ENCODE measurements at regions not wholly inside any gene's neighbourhood (a gene's known extent, or its start where the extent isn't known, plus 50 kb on each side); places are given as distances from the start of the nearest gene placed in this dataset.

- TF ChIP-seq, protein P1, sequence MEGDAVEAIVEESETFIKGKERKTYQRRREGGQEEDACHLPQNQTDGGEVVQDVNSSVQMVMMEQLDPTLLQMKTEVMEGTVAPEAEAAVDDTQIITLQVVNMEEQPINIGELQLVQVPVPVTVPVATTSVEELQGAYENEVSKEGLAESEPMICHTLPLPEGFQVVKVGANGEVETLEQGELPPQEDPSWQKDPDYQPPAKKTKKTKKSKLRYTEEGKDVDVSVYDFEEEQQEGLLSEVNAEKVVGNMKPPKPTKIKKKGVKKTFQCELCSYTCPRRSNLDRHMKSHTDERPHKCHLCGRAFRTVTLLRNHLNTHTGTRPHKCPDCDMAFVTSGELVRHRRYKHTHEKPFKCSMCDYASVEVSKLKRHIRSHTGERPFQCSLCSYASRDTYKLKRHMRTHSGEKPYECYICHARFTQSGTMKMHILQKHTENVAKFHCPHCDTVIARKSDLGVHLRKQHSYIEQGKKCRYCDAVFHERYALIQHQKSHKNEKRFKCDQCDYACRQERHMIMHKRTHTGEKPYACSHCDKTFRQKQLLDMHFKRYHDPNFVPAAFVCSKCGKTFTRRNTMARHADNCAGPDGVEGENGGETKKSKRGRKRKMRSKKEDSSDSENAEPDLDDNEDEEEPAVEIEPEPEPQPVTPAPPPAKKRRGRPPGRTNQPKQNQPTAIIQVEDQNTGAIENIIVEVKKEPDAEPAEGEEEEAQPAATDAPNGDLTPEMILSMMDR (conservative IDR thresholded peaks at IDR 0.05; ENCODE audit: low read depth, low read length): no peak
- no peak for TF ChIP-seq EZH2 (IDR thresholded peaks at IDR 0.05; ENCODE audit: borderline replicate concordance, low read depth, low read length, poor library complexity, severe bottlenecking)
Observed at GRCh38 chr22:34702279-34702678, 363.7 kb upstream of the ISX start.

Data from A673 (cell line).